ENCODE measurements at regions not wholly inside any gene's neighbourhood (a gene's known extent, or its start where the extent isn't known, plus 50 kb on each side); places are given as distances from the start of the nearest gene placed in this dataset.

- ChIA-PET POLR2A (no interaction called here), CTCF (no interaction called here)
- TF ChIP-seq, protein P1, sequence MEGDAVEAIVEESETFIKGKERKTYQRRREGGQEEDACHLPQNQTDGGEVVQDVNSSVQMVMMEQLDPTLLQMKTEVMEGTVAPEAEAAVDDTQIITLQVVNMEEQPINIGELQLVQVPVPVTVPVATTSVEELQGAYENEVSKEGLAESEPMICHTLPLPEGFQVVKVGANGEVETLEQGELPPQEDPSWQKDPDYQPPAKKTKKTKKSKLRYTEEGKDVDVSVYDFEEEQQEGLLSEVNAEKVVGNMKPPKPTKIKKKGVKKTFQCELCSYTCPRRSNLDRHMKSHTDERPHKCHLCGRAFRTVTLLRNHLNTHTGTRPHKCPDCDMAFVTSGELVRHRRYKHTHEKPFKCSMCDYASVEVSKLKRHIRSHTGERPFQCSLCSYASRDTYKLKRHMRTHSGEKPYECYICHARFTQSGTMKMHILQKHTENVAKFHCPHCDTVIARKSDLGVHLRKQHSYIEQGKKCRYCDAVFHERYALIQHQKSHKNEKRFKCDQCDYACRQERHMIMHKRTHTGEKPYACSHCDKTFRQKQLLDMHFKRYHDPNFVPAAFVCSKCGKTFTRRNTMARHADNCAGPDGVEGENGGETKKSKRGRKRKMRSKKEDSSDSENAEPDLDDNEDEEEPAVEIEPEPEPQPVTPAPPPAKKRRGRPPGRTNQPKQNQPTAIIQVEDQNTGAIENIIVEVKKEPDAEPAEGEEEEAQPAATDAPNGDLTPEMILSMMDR (IDR thresholded peaks at IDR 0.05; ENCODE audit: low read depth, low read length) = no peak
- Histone ChIP-seq H3K4me3 (ENCODE audit: low read depth, low read length) (no peak overlapping the region), H3K27me3 (ENCODE audit: control insufficient read depth, insufficient read depth, low read length) (no peaks in the 10 kb centered on the region), H3K9me3 (ENCODE audit: control insufficient read depth, insufficient read depth, low read length) (no peaks in the 10 kb centered on the region), H3K27ac (ENCODE audit: low read depth, low read length) (no peak overlapping the region)
- DNase-seq (ENCODE audit: low read depth, low spot score) = no peak
Observed at GRCh38 chr2:177063331-177063730, 149.3 kb upstream of the HNRNPA3 start.

DNA sequence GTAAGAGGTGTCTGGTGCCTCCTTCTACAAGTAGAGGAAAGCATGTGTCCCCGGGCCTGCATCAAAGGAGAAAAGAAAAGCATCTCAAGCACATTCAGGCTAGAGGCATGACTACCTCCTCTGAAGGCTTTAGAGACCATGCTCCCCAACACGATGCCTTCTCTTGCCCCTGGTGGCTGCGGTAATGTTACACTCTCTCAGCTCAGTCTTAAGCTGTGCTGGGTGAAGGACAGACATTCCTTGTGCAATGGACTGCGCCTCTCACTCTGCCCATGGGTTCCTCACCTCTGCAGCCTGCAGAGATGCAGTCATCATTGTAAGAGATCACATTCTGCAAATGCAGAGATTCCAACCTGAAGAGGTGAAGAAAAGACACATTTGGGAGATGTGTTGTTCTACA is 148.2 kb upstream of the HNRNPA3 start:
- H3K27me3 ChIP-seq (ENCODE audit: control insufficient read depth, insufficient read depth, low read length) = no peaks in the 10 kb centered on the region
- H3K27ac ChIP-seq (ENCODE audit: low read depth, low read length) = no peak overlapping the region
- no peaks in the 10 kb centered on the region for H3K9me3 ChIP-seq (ENCODE audit: control insufficient read depth, insufficient read depth, low read length)
- H3K4me3 ChIP-seq (ENCODE audit: low read depth, low read length) = no peak overlapping the region
- ChIA-PET CTCF (no interaction called here), POLR2A (no interaction called here)
- TF ChIP-seq, protein P1 (IDR thresholded peaks at IDR 0.05; ENCODE audit: low read depth, low read length) = no peak
- no peak for DNase-seq (ENCODE audit: low read depth, low spot score)

- Histone ChIP-seq H3K4me3 (ENCODE audit: low read depth, low read length) (no peak overlapping the region), H3K9me3 (ENCODE audit: control insufficient read depth, insufficient read depth, low read length) (no peaks in the 10 kb centered on the region), H3K27ac (ENCODE audit: low read depth, low read length) (no peak overlapping the region), H3K27me3 (ENCODE audit: control insufficient read depth, insufficient read depth, low read length) (no peaks in the 10 kb centered on the region)
- CTCF ChIA-PET = no interaction called here
- TF ChIP-seq, protein P1 (IDR thresholded peaks at IDR 0.05; ENCODE audit: low read depth, low read length) = no peak
- DNase-seq (ENCODE audit: low read depth, low spot score) = no peak
- POLR2A ChIA-PET = no interaction called here
Observed at GRCh38 chr2:177068967-177069366, 143.6 kb upstream of the HNRNPA3 start.

- DNase-seq (ENCODE audit: low read depth, low spot score) = no peak
- H3K27me3 ChIP-seq (ENCODE audit: control insufficient read depth, insufficient read depth, low read length) = no peaks in the 10 kb centered on the region
- TF ChIP-seq, protein P1 (IDR thresholded peaks at IDR 0.05; ENCODE audit: low read depth, low read length) = no peak
- CTCF ChIA-PET = interaction anchor here (0.8 kb wide), 1 partner anchor 77 kb away, joined by 3 read pairs; no protein-coding TSS in a partner anchor
- H3K4me3 ChIP-seq (ENCODE audit: low read depth, low read length) = no peak overlapping the region
- H3K27ac ChIP-seq (ENCODE audit: low read depth, low read length) = no peak overlapping the region
- POLR2A ChIA-PET = no interaction called here
- no peaks in the 10 kb centered on the region for H3K9me3 ChIP-seq (ENCODE audit: control insufficient read depth, insufficient read depth, low read length)
Observed at GRCh38 chr2:177072090-177072489, 140.5 kb upstream of the HNRNPA3 start.

GRCh38 chr2:177073611-177074010 is 139.0 kb upstream of the HNRNPA3 start:
- POLR2A ChIA-PET = interaction anchor here (0.7 kb wide), 1 partner anchor 17 kb away, joined by 5 read pairs; no protein-coding TSS in a partner anchor

More at GRCh38 chr2:177073611-177074010, 139.0 kb upstream of the HNRNPA3 start:
- DNase-seq (ENCODE audit: low read depth, low spot score) = no peak
- Histone ChIP-seq H3K27me3 (ENCODE audit: control insufficient read depth, insufficient read depth, low read length) (no peaks in the 10 kb centered on the region), H3K4me3 (ENCODE audit: low read depth, low read length) (no peak overlapping the region), H3K27ac (ENCODE audit: low read depth, low read length) (no peak overlapping the region), H3K9me3 (ENCODE audit: control insufficient read depth, insufficient read depth, low read length) (no peaks in the 10 kb centered on the region)
- TF ChIP-seq, protein P1 (IDR thresholded peaks at IDR 0.05; ENCODE audit: low read depth, low read length) = no peak
- CTCF ChIA-PET = no interaction called here

Measured in AG04450 (cell line).